GM18498 (cell line): ENCODE measurements at regions not wholly inside any gene's neighbourhood (a gene's known extent, or its start where the extent isn't known, plus 50 kb on each side); places are given as distances from the start of the nearest gene placed in this dataset.

Experiments used
- ATAC-seq: cut with Tn5 transposase; IDR thresholded peaks from one replicate; pipeline ENCODE4 v1.9.1; 2021; ENCODE audit warnings: mild to moderate bottlenecking, moderate library complexity; ENCODE audit not compliant: unreplicated experiment

DNA sequence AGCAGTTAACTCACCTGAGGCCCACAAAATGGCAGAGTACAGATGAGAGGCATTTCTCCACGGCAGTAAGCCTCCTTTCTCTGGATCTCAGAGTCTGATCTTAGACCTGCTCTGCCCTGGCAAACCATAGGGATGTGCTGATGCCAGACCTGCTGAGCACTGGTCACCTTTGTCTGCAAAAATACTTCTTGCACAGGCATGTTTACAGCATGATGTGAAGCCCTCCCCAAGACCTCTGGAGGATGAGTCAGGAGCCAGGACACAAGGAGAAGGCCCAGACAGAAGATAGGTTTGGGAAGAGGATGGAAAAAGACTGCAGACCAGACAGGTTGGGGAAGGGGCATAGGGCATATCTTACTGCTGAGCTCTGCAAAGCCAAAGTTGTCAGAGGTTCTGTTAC lies 426.6 kb downstream of the PMP22 start:
- no peak for ATAC-seq

DNA sequence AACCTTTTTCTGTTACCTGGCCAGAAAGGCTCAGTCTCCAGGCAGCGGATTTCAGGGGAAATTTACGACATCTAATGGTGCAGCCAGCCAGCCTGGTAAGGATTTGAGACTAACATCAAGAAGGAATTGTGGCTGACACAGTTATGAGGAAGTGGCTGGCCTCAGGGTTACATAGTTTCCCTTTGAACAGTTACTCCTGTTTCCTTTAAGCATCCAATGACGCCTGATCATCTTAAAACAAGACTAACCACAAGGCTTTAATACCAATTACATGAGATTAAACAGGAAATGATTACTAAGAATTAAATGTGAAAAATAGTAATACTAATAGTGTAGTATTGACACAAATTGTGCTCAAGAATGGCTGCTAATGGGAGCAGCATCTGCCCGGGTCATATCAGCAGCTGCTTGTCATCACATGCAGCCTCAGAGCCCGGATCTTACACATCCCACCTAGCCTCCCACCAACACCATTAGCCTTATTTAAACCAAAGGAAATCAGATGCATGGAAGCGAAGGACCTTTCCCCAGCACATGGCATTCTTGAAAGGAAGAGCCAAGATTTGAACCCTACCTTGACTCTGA lies 431.8 kb downstream of the PMP22 start:
- ATAC-seq: no peak

DNA sequence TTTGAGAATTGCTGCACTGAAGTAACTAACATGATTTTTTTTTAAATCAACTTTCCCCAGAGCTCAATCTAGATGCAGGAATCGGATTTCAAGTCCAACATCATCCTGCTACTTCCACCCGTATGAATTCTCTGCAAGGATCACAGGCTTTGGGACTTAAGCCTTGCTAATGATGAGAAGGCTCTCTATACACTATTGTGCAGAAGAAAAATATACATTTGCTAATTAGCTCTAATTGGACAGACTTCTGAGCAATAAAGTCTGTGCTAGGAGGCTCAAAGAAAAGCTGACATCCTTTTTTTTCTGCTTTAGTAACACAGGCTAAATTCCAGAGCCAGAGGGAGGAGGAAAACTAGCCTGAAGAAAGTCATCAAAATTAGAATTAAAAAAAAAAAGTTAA lies 433.6 kb downstream of the PMP22 start:
- no peak for ATAC-seq

DNA sequence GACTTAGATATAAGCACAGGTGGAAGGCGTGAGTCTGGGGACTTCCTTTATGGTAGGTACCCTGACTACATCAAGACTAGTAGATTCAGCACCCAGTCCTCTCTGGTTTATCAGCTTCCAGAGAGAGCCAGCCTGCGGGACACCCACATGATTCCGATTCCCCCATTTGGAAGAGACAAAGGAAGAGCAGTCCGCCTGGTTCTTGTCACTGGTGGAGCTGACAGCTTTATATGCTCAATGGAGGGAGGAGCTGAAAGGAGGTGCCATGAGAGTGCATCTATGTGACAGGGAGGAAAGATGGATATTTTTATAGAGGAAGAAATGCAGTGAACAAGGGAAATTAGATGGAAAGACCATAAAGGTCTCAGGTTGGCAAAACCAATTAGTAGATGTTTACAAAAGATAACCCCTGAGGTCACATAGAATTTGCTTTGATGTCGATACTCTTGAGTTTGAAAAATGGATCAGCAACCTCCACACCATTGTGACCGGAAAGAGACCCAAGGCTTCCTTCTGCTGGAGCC lies 437.7 kb downstream of the PMP22 start:
- ATAC-seq: no peak

DNA sequence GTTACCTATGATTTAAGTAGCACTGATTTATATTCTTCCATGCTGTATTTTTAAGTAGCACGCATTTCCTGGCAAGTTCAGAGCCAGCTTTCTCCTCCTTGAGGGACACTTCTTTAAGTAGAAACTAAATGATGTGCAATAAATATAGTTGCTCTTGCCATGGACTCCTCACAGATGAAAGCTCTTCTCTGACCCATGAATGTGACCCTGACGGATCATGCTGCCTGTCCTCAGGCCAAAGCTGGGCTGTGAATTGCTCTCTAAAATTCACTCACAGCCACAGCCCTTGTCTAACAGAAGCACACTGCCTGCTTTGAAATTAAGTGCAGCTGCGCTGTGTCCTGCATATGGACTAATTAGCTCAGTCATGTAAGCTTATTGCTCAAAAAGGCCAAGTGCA lies 438.8 kb downstream of the PMP22 start:
- no peak for ATAC-seq

DNA sequence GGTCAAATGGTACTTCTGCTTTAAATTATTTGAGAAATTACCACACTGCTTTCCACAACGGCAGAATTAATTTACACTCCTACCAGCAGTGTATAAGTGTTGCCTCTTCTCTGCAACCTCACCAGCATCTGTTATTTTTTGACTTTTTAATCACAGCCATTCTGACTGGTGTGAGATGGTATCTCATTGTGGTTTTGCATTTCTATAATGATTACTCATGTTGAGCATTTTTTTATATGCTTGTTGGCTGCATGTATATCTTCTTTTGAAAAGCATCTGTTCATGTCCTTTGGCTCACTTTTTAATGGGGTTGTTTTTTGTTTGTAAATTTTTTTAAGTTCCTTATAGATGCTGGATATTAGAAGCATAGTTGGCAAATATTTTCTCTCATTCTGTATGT lies 446.7 kb downstream of the PMP22 start:
- no peak for ATAC-seq

DNA sequence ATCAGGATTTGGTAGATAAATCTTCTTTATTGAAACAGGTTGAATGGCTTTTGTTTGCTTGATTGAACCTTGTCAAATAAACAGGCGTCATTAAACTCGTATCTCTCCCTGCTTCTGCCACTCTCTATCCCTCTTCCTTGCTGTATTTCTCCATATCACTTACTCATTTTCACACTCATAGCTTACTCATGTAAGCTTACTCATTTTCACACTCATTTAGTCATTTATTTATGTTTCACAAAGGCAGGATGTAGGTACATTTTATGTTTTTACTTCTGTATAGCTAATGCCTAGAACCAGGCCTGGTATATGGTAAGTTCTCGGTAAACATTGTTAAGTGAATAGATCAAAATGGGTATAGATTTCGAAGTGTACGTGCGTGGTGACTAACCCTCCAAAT lies 450.0 kb downstream of the PMP22 start:
- ATAC-seq: no peak

DNA sequence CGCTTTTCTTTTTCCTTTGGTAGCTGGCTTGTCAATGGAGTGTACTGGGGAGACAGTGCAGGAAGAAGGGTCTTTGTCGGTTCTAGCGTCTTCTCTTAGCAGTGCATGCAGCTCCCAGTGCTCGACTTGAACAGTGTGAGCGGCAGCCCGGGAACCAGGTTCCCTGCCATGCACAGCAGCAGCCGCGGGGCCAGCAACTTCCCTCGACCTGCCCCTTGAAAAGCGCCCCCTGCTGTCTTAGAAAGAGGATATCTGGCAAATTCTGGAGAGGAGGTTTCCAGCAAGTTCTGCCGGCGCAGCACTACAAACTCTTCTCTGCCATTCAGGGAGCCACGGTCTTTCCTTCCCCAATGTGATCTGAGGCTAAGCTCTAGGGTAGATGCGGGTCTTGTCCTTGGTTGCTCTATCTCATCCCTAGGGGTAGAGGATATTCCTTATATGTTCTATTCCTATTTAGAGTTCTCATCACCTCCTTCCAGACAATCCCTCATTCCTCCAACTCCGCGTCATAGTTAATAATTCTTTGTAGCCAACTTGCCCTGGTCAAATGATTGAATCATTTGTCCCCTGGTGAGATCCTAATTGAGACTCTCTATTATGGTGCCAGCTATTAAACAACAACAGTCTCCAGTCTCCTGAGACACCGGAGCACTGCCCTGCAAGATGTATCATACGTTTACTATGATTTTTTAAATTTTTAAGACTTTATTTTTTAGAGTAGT lies 451.3 kb downstream of the PMP22 start:
- ATAC-seq: no peak

DNA sequence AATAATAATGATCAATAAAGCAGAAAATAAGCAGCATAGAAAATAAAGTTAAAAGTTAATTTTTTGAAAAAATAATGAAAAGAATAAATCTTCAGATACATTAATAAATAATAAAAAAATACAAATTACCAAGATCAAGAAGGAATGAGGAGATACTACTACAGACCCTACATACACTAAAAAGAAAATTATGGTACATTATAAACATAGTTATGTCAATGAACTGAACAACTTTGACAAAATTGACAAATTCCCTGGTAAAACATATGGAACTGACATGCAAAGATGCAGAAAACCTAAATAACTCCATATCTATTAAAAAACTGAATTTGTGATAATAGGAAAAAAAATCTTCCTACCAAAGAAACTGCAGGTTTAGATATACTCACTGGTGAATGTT lies 456.7 kb downstream of the PMP22 start:
- ATAC-seq: no peak

DNA sequence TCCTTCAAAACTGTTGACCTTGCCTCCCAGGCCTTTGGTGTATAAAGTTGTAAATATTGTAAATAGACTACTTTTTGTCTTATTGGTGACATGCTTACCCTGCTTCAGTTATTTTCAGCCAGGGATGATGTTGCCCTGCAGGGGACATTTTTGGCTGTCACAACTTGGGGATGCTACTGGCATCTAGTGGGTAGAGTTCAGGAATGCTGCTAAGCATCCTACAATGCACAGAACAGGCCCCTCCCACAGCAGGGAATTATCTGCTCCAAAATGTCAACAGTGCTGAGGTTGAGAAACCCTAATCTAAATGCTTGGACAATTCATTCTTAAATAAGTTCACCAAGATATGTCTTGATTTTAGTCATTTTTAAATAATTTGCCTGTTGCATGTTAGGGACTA lies 459.8 kb downstream of the PMP22 start:
- no peak for ATAC-seq

DNA sequence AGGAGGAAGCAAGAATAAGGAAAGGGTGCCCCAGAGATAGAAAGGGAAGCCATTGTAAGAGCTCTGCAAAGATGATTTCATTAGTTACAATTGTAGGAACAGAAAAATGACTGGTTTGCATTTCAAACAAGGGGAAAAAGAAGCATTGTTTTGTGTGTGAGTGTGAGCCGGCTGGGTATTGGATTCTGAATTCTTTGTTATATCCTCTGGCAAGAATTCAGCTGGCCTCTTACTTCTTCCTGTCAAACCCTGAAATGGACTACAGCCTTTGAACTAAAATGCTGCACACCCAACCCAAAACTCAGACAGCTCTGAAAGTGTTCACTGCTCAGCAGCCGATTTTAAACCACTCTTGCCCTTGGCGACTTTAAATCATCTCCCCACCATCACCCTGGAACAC lies 461.3 kb downstream of the PMP22 start:
- no peak for ATAC-seq

DNA sequence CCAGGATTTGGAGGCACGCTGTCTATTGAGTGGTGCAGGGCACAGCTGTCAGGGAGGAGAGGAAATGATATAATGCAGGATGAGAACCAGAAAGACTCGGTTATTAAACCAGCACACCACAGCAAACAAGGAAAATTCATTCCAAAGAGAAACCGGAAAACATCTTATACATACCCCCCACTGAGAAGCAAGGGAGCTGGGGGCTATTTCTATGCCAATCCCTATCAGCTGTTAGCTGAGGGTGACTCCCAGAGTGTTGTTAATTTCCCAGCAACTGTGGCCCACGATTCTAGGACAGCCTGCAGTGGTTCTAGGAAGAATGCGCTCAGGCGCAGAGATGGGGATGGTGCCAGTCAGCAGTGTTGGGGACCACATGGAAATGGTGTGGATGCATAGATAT lies 467.3 kb downstream of the PMP22 start:
- no peak for ATAC-seq

DNA sequence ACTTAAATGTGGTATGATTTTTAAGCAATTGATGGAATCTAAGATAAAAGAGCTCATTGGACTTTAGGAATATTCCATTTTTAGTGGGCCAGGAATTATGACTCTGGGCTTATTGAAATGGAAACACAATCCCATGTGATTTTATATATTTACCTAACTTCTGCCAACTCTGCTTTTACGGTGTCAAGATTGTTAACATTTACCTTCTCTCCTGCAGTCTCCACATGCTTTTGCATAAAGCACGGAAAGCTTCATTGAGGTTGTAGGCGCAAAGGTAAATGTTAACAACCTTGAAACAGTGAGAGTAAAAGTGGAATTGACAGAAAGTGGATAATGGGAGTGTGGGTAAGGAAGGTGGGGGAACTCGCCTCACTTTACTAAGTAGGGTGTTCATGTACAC lies 468.1 kb downstream of the PMP22 start:
- no peak for ATAC-seq

DNA sequence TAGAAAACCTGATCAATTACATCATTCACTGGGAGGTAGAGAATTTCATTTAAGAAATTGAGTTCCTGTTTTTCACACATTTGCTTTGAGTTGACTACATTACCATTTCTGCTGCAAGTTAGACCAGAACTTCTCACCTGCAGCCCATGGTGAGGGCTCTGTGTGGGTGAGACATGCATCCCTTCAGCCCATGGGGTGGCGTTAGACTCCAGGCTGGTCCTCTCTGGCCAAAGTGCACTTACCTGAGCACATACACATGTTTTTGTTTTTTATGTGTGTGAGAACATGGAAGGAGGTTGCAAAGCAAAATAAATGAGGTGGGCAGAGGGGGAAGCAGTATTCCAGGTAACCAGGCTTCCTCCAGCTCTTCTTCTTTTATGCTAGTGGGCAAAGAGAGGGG lies 470.2 kb downstream of the PMP22 start:
- no peak for ATAC-seq

DNA sequence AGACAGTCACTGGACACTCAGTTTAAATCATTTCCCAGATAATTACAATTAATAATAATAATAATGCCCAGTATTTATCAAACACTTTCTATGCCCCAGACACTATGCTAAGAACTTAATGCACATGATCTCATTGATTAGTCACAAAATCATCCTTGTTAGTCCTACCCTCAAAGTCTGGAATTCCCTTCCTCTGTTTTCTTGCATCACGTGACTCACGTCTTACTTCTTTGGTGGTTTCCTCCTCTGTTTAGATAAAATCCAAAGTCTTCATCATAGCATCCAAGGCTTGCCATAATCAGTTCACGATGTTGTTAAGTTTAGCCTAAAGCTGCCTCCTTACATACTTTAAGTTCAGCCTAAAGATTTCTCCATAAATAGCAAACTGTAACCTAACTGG lies 471.9 kb downstream of the PMP22 start:
- ATAC-seq: no peak

DNA sequence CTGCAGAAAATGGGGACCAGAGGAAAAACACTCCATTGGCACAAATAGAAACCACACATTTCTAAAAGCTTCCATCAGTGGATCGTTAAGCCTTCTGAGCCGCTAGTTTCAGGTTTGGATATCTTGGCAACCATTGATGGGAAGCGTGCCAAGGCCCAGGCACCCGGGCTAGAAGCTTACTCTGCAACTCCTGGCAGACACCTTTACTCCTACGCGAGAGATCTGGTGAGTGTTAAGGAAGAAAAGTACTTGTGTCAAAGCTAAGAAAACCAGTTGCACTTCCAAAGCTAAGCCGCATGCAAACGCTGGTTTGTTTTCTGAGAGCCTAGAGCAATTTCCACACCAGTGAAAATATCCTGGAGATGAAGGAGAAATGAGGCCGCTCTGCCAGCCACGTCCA lies 472.4 kb downstream of the PMP22 start:
- ATAC-seq: no peak

DNA sequence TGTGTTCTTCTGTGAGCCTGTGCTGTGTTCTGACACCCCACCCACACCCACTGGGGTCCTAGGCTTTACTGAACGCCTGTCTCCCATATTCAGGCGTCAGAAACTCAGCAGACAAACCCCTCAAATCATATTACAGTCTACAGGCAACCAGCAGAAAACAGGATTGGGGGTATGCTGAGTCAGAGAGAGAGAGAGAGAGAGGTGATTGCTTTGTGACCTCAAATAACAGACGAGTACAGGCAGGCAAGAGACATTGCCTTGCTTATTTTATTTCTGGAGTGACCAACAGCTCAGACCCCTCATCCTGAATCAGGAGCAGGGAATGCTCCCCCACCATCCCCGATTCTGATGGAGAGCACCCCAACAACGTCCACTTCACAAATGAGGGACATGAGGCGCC lies 473.9 kb downstream of the PMP22 start:
- no peak for ATAC-seq

DNA sequence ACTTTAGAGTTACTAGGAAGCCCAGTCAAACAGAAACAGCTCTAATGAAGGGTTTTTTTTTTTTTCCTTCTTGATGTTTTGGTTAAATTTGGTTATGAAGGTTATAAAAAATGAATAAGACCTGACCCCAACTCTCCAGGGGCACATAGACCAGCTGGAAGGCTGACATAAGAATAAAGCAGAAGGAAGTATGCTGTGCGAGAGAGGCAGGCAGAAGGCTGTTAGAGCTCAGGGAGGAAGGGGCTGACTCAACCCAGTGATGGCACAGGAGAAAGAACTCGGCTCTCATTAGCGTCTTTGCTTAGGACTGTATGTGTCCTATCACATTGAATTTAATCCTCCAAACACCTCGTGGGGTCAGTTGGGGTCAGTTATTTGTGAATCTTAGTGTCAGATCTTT lies 474.6 kb downstream of the PMP22 start:
- ATAC-seq: no peak

DNA sequence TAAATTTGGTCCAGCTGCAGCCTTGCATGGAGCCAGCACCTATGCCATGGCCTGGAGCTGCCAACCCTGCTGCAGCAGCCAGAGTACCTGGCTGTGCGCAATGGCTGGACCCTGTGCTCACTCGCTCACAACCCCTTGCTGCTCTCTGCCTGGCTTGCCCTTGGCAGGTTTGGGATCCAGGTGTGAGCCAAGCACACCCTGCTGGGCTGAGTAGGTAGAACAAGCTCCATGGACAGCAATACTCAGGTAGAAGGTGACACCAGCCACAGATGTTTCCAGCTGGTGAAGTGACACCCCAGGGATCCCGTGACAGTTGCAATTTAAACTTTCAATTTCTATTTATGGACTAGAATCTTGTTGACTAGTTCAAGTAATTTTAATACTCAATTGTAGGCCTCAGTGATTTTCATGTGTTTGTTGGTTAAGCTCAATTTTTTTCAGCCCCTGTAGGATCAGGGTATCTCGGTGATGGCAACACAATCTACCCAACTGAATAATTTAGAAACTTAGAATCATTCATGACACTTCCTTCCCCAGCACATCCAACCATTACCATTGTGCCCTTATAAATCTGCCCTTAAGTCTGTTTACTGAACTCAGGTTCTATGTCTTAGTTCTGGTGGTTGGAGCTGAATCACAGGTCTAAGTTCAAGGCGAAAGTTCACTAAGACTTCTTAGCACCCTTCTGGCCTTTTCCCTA lies 480.0 kb downstream of the PMP22 start:
- peak; percentile 84 for ATAC-seq

DNA sequence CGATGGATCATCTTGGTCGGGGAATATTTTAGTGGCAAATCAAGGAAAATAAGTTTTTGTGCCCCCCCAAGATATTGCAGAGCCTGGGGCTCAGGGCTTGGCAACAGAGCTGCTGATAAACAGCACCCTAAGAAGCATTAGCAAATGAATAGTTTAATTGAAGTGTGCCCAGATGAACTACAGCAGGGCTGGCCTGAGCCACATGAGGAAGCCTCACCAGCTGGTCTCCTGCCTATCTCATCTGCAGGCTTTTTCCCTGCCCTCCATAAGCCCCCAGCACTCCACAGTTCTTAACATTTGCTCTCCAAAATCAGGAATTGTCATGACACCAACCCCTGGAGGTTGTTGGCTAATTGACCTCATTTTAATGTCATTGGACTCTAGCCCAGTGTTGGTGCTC lies 480.2 kb downstream of the HS3ST3B1 start:
- ATAC-seq: no peak

DNA sequence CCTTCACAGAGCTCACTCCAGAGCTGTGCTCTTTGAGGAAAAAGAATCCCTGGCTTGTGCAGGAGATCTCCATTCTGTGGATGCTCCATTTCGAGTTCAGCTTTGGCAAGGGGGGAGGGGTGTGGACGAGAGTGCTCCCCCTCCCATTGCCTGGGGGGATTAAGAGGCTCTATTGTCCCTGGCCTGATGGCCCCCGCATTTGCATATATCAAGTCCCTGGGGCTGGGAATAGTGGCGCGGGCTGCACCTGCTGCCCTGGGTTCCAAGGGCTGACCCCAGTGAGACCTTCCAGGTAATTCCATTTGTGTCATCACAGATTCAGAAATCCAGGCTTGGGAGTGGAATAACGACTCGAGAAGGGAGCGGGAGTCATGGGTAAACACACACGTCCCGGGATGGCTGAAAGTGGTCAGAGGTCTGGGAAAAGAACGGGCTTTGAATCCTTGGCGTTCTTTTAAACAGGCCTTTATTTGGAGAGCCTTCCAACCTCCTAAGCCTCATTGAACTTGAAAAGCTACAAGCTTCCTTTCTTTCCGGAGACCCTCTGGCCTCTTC lies 479.3 kb downstream of the HS3ST3B1 start:
- ATAC-seq: no peak

DNA sequence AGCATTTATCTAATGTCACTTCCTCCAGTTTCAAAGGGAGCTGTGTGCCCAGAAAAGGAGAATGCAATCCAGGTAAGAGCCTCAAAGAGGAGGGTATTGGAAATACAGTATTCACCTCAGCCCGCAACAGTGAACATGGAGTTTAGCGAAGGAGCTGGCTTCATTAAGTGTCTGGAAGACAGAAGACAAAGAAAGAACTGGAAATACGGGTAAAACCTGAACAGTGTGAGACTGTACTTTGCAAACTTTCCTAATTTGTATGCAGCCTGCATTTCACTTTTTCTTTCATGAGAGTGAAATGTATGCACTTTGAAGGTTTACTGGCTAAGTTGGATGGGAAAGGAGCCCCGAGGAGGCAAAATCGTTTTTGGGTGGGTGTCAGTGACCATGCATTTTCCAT lies 478.4 kb downstream of the HS3ST3B1 start:
- ATAC-seq: no peak
